Fibroblast of villous mesenchyme (primary cell): ENCODE measurements at regions not wholly inside any gene's neighbourhood (a gene's known extent, or its start where the extent isn't known, plus 50 kb on each side); places are given as distances from the start of the nearest gene placed in this dataset.

ENCODE experiments used
- DNase-seq: peaks from one replicate; pipeline ENCODE4 v3.0.0-alpha.2; 2010; ENCODE audit warnings: low read depth
- H3K4me3 ChIP-seq: 2 replicates; pipeline ENCODE4 v1.5.1; 2011; ENCODE audit warnings: low read depth, mild to moderate bottlenecking, low read length
- TF ChIP-seq, protein P1 (sequence below): IDR thresholded peaks from 2 replicates; pipeline ENCODE4 v1.5.1; 2012; ENCODE audit warnings: low read depth, mild to moderate bottlenecking, low read length; ENCODE audit not compliant: insufficient read depth

DNA sequence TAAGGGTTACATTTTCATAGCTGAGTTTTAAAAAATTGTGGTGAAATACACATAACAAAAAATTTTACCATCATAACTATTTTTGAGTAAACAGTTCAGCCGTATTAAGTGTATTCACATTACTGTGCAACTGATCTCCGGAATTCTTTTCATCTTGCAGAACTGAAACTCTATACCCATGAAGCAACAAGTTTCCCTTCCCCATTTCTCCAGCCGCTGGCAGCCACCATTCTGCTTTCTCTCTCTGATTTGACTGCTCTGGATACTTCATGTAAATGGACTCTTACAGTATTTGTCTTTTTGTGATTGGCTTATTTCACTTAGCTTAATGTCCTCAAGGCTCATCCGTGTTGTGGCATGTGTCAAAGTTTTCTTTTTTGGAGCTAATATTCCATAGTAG is 341.6 kb downstream of the QKI start:
- DNase-seq = no peak
- H3K4me3 ChIP-seq = no peak overlapping the region
- TF ChIP-seq, protein P1, sequence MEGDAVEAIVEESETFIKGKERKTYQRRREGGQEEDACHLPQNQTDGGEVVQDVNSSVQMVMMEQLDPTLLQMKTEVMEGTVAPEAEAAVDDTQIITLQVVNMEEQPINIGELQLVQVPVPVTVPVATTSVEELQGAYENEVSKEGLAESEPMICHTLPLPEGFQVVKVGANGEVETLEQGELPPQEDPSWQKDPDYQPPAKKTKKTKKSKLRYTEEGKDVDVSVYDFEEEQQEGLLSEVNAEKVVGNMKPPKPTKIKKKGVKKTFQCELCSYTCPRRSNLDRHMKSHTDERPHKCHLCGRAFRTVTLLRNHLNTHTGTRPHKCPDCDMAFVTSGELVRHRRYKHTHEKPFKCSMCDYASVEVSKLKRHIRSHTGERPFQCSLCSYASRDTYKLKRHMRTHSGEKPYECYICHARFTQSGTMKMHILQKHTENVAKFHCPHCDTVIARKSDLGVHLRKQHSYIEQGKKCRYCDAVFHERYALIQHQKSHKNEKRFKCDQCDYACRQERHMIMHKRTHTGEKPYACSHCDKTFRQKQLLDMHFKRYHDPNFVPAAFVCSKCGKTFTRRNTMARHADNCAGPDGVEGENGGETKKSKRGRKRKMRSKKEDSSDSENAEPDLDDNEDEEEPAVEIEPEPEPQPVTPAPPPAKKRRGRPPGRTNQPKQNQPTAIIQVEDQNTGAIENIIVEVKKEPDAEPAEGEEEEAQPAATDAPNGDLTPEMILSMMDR = no peak

DNA sequence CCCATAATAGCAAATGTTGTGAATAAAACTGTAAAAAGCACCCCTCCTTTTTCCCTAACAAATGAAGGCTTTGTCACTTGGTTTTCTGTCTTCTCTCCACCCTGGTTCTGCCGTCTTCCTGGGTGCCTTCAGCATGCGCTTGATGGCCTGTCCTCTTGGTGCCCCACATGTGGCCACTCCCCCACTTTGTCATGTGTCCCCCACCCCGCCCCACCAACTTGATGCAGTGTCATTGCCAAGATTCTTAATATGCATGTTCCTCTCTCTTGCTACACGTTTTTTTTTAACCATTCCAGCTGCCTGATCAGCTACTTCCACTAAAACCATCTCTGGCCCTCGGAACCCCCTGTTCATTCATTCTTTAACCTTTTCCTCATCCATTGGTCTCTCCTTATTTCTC is 340.3 kb downstream of the QKI start:
- TF ChIP-seq, protein P1 = no peak
- no peak for DNase-seq
- no peak overlapping the region for H3K4me3 ChIP-seq

DNA sequence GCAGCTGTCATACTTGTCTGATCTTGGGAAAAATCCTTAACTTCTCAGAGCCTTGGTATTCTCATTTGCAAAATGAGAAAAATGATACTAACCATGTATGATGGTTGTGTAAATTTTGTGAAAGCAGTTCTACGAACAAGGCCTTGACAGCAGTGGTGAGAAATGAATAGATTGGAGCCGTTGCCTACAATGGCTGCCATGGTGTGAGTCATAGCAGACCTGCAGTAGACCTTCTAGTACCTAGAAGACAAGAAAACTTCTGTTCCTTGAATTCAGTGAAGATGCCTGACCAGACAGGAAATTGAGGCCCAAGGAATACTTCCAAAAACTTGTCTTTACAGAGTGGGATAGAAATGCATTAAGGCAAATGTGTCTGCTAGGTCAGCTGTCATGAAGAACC is 338.9 kb downstream of the QKI start:
- no peak overlapping the region for H3K4me3 ChIP-seq
- DNase-seq = no peak
- TF ChIP-seq, protein P1 = no peak

DNA sequence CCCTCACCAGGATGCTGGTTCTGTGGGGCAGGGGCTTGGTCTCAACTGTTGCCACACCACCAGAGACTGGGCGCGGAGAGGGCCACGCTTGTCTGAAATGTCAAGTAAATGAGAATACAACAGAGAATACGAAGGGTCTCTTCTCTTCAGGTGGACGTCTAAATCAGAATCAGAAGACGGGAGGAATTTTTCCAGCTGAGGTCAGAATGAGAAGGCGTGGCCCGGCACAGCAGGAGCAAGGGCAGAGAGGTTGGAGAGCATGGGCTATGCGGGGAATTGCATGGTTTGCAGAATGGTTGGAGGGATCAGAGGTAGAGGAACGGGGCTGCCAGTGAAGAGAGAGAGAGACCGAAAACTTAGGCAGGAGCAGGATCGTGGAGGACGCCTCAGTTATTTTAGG is 337.9 kb downstream of the QKI start:
- TF ChIP-seq, protein P1 = no peak
- no peak for DNase-seq
- no peak overlapping the region for H3K4me3 ChIP-seq

DNA sequence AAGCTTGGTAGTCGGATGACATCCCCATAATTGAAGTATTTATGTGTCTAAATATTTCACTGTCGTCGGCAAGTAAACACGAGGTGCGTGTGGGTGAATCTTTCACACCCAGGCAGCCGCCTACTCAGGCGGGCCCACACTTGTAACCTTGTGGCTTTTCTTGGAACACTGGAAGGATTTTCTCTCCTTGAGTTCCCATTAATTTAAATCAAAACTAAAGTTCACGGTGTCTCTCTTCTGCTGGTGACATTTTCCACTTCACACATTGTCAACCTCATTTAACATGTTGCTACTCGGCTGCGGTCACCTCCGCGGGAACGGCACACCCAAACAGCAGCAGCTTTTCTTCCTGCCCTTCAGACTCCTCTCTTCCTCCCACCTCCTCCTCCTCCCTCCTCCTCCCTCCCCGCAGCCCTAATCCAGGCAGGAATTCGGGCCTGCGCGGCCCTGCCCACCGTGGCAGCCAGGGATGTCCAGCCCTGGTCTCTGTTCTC is 336.6 kb downstream of the QKI start:
- H3K4me3 ChIP-seq = no peak overlapping the region
- DNase-seq = no peak
- TF ChIP-seq, protein P1 = no peak

DNA sequence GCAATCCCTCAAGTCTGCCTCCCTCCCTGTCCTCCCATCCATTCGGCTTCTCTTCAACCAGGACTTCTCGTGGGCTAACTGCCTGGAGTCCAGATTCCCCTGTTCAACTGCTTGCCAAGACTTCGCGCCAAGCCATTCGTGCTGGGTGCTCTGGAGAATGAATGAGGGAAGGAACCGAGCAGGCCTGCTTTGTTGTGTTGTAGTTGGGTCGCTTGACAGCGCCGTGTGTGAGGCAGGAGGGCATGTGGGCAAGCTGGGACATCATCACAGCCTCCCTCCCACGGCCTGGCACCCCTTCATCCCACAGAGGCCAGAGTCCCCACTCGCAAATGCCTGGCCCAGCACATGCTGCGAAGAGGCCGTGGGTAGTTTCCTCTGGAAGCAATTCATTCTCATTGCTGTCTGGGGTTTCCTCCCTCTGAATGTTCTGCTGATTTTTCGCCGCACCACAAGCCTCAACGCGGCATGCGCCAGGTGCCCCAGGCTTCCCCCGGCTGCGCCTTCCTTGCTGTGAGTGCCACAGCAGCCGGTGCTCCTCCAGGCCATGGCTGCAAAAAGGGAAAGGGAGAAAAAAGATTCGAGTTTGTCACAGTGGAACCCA is 336.0 kb downstream of the QKI start:
- no peak overlapping the region for H3K4me3 ChIP-seq
- DNase-seq = no peak
- TF ChIP-seq, protein P1 = no peak

DNA sequence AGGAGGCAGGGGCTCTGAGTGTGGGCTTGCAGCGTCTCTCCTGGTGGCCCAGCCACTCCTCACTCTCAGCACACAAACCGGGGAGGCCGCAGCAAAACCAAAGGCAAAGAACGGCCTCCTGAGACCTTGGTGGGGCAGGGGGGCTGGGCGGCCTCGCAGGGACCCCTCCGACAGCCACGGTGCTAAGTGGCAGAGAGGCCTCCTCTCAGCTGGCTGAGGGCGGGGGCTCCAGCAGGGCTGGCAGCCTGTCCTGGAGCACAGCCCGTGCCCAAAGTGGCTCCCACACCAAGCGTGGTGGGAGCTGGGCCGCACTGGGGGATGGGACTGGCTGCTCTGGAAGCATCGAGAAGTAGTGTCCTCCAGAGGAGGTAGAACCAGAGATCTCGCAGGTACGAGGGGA is 334.4 kb downstream of the QKI start:
- TF ChIP-seq, protein P1 = no peak
- H3K4me3 ChIP-seq = no peak overlapping the region
- no peak for DNase-seq
